ENCODE measurements at regions not wholly inside any gene's neighbourhood (a gene's known extent, or its start where the extent isn't known, plus 50 kb on each side); places are given as distances from the start of the nearest gene placed in this dataset.
"Not testable (repeated sequence)": the region's sequence is repeated elsewhere in the genome, so short reads cannot be mapped to it uniquely, and the experiment has no call there.

GRCh38 chr1:120586053-120586452 is 137.7 kb upstream of the NBPF26 start:
- TF ChIP-seq, protein P1, sequence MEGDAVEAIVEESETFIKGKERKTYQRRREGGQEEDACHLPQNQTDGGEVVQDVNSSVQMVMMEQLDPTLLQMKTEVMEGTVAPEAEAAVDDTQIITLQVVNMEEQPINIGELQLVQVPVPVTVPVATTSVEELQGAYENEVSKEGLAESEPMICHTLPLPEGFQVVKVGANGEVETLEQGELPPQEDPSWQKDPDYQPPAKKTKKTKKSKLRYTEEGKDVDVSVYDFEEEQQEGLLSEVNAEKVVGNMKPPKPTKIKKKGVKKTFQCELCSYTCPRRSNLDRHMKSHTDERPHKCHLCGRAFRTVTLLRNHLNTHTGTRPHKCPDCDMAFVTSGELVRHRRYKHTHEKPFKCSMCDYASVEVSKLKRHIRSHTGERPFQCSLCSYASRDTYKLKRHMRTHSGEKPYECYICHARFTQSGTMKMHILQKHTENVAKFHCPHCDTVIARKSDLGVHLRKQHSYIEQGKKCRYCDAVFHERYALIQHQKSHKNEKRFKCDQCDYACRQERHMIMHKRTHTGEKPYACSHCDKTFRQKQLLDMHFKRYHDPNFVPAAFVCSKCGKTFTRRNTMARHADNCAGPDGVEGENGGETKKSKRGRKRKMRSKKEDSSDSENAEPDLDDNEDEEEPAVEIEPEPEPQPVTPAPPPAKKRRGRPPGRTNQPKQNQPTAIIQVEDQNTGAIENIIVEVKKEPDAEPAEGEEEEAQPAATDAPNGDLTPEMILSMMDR (IDR thresholded peaks at IDR 0.05; ENCODE audit: low read depth, low read length) = not testable (repeated sequence)
- not testable (repeated sequence) for TF ChIP-seq EZH2phosphoT487 (IDR thresholded peaks at IDR 0.05; ENCODE audit: low read depth)

Measured in OCI-LY3 (cell line).